Stimulated activated CD4-positive, alpha-beta T cell treated with anti-CD3 and anti-CD28 coated beads, TNF-alpha, amount 100 ng/mL, for 4 hours (primary cell): ENCODE measurements at regions not wholly inside any gene's neighbourhood (a gene's known extent, or its start where the extent isn't known, plus 50 kb on each side); places are given as distances from the start of the nearest gene placed in this dataset.

Experiments used
- DNase-seq, 3 experiments: peaks; one replicate each; pipeline ENCODE4 v3.0.0-alpha.2; 2020; ENCODE audit warnings: low read depth in 3 of 3

DNA sequence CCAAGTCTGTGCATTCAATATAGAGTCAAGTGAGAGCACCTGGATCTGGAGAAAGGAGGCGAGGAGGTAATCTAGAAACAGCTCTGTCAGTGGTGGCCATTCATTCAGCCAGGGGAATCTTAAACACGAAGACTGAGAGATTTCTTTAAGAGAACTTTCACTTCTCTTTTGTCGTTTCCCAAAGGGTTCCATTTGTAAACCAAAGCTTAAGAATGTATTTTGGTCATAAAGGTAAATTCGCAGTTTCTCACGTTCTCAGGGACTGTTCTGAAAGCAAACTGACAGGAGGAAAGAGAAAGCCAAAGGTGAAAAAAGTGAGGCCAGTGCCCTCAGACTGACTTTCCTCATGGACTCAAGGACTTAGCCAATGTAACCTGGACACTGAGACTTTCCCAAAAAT lies 513.5 kb downstream of the CMPK2 start:
- no peak for DNase-seq

- DNase-seq: no peak
Observed at GRCh38 chr2:6352906-6353515, 512.7 kb downstream of the CMPK2 start.

GRCh38 chr2:6353669-6354068 lies 512.0 kb downstream of the CMPK2 start:
- DNase-seq: no peak

- no peak for DNase-seq
Observed at GRCh38 chr2:6354546-6354945, 511.2 kb downstream of the CMPK2 start.

DNA sequence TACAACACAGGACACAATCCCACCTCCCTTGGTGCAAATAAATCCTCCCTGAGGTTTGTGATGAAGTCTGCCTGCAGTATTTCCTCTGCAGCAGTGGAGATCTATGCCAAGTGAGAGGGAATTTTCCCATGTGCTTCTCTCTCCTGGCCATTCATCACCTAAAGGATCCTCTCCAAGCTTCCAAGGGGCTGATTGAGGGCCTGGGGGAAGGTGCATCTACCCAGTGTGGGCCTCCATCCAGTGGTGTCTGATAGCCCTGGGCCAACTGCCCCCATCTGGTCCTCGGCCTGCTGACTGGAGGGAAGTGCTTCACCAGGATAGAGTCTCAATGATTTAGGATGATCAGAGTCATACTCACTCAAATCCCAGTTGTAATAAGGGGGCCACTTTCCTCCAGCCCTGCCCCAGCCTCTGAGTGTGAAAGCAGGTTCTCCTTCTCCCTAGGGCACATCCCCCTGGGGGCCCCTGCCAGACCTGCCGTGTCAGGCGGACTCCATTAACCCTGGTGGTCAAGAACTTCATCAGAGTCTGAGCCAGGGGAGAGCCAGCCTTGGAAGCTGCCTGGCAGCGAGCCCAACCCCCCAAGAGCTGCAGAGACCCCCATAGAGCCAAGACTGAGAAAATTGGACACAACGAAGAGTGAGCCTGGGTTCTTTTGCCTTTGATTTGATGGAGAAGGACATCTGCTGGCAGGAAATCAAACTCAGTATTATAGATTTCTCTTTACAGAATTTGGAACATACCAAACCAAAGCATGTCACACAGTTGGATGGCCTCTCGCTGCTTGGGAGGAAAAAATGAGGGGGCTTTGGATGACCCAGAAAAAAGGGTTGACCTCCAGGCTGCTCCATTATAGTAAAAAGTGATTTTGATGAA lies 509.6 kb downstream of the CMPK2 start:
- DNase-seq: no peak

- no peak for DNase-seq
Observed at GRCh38 chr2:6358546-6358945, 507.2 kb downstream of the CMPK2 start.

DNA sequence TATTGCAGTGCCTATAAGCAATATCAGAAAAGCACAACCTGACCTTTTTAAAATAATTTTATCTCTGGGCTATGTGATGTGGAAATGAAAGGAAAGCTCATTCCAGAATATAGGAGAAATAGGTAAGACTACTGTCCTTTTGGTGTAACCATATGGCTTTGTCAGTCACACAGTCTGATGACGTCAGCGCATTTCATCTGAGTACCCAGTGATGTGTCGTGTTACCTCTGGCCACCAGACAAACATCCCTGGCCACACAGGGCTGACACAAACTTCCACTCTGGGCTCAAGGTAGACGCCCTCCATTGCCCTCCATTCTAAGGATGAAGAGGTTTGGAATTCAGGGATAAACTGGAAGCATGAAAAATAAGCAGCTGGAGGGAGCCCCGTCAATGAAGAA lies 506.7 kb downstream of the CMPK2 start:
- no peak for DNase-seq

DNA sequence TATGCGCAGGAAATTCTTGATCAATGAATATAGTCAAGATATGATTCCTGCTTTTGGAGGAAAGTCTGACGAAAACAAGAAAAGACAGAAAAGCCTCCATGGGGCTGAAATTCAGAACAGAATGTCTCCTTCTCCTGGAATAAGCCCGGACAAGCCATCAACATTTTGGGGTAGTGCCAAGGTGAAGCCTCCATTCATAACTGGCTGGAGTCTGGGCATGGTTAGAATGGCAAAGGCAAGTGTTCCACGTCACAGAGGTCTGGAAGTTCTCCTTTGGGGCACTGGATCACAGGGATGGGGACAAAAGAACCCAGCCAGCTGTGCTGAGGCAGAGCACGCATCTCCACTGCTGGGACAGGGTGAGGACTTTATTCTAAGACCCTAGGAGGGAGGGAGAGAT lies 505.7 kb downstream of the CMPK2 start:
- DNase-seq: no peak

DNA sequence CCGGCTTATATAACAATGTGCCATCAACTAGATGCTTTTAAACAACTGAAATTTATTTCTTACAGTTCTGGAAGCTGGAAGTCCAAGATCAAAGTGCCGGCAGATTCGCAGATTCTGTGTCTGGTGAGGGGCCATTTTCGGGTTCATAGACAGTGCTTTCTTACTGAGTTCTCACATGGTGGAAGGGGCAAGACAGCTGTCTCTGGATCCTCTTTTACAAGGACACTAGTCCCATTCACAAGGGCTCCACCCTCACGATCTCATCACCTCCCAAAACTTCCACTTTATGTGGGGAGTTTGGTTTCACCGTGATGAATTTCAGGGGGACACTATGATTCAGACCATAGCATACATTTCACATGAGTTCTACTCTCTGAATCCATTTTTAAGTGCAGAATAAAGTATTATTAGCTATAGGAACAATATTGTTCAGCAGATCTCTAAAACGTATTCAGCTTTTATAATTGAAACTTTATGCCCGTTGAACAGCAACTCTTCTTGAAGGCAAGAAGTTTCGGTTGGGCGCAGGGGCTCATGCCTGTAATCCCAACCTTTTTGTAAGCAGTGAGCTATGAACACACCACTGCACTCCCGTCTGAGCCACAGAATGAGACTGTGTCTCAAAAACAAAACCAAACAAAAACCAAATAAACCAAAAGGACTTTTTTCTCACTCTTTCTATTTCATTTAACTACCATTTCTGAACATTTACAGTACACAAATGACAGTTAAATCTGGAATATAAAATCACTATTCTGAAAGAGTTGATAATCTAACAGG lies 502.8 kb downstream of the CMPK2 start:
- DNase-seq: no peak

DNA sequence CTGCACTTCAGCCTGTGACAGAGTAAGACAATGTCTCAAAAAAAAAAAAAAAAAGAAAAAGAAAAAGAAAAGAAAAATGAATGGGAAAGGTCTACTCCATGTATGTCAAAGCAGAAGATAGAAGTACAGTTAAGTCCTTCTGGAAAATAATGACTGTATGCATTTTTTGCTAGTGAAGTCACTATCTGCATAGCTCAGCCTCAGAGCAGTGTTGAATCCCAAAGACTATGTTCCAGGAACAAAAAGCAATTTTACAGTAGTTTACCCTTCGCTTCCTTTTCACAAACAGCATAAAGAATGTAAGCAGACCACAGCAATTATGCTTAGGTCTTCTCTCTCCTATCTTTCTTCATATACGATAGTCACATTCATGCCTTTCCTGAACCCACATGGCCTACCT lies 497.4 kb downstream of the CMPK2 start:
- DNase-seq: no peak

DNA sequence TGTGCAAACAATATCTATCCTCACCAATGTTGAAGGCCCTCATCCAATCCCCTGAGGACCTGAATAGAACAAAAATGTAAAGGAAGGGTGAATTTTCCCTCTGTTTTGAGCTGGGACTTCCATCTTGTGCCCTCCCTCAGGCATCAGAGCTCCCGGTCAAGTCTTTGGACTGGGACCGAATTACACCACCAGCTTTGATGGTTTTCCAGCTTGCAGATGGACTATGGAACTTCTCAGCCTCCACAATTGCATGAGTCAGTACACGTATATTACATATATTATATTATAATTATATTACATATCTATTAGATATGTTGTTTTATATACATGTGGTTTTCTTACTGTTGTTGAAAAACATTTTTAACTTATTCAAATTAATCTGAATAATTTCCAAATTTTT lies 496.4 kb downstream of the CMPK2 start:
- DNase-seq: no peak

DNA sequence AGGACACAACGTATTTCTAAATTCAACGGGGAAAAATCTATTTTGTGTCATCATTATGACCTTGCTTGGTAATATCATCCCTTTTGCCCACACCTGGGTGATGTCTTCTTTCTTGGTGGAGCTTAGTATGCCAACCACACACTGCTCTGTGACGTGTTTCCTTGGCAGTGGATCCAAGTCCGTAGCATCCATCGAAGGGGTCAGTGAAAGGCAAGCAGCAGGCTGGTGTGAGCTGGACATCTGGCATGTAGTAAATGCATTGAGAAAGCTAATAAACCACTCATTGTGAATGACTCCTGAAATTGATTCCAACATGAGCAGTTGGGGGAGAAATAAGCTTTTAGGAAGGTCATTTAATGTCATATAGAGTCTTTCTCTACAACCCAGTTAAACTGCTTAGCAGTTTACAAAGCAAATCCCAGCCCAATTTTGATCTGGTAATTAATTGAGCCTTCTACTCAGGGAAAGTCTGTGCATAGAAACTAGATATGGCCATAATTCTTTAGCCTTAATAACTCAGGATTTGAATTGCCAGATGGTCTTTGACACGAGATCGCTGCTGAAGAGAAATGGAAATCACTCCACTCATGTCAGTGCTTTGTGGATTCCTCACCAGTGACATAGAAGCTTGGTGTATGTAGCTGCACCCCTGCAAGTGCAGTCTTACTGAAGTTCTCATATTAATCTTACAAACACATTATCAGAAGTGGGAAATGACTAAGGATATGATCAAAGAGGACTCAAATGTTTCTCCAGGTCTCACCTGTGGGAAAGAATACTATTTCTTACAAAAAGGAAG lies 494.8 kb downstream of the CMPK2 start:
- DNase-seq: no peak

DNA sequence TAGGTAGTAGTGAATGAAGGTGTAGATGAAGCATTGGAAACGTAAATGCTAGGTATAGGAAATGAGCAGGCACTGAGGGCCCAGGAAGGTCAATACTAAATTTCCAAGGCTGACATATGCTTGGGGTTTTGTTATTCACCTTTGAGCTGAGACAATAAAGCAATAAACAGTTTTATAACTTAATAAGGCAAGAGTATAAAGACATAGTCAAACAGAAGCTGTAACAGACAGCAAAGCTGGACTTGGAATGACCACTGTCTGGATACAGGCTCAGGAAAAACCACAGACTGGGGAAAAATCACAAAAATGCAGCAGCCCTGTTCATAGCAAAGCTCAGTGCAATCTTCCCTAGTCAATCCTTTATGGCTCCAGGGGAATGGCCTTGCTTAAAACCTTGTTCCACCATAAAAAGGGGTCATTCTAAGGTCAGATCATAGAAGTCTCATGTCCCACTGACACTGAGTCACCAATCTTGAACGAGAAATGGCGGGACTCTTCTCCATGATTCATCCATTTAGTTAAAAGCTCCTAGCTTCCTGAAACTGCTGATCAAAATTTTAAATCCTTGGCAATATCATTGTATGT lies 493.3 kb downstream of the CMPK2 start:
- no peak for DNase-seq

GRCh38 chr2:6381326-6381725 lies 484.4 kb downstream of the CMPK2 start:
- no peak for DNase-seq

DNA sequence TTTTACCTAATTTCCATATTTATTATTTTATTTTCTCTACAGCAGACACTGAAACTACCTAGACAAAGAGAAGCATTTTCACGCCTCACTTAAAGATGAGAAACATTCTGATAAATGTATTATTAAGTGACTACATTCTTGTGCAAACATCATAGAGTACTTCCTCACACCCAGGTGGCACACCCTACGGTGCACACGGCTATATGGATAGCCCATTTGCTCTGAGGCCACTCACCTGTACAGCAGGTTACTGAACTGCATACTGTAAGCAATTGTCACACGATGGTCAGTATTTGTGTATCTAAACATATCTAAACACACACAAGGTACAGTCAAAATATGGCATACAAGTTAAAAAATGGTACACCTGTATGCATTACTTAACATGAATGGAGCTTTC lies 481.4 kb downstream of the CMPK2 start:
- DNase-seq: no peak

DNA sequence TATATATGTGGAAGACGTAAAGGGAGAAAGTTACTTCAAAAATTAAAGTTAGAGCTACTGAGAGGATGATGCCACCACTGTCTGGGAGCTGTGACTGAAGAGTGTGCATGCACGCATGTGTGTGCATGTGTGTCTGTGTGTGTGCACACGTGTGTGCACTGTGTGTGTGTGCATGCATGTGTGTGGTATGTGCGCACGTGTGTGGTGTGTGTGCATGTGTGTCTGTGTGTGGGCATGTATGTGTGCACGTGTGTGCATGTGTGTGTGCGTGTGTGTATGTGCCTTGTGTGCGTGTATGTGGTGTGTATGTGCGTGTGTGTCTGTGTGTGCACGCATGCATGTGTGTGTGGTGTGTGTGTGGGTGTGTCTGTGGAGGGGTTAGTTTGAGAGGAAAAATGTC lies 473.4 kb downstream of the CMPK2 start:
- no peak for DNase-seq

GRCh38 chr2:6392966-6393365 lies 472.7 kb downstream of the CMPK2 start:
- no peak for DNase-seq

DNA sequence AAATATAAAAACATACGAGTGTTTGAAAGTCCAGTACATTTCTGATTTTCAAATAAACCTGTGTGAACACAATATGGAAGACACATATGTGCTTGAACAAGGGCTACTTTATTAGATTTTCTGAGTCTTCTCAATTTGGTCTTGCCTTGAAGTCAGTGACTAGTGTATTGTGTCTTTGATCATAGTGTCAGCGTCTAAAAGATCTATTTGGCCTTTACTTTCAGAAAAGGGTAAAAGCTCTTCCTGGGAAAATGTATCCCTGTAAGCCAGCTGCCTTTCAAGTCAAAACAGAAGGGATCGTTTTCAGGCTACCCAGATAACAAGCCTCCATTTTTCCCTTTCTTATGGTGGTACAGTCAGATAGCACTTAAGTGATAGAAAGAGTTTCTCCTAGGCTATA lies 471.9 kb downstream of the CMPK2 start:
- DNase-seq: no peak

GRCh38 chr2:6394276-6394675 lies 471.4 kb downstream of the CMPK2 start:
- no peak for DNase-seq

DNA sequence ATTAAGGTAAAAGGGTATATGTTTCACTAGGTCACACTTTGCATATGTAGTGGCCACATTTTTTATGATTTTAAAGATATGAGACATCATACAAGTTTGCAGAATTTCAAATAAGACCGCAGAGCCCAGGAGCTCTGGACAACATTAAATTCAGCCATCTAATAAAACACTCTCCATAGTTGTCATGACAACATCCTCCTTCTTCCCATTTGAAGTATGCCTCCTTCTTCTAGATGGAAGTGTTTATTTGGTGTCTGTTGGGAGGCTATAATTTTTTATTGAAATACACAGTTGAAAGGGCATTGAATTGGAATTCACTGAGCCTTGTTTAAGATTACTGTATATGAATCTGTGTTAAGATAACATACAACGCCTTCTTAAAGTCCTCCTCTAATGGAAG lies 467.3 kb downstream of the CMPK2 start:
- no peak for DNase-seq

DNA sequence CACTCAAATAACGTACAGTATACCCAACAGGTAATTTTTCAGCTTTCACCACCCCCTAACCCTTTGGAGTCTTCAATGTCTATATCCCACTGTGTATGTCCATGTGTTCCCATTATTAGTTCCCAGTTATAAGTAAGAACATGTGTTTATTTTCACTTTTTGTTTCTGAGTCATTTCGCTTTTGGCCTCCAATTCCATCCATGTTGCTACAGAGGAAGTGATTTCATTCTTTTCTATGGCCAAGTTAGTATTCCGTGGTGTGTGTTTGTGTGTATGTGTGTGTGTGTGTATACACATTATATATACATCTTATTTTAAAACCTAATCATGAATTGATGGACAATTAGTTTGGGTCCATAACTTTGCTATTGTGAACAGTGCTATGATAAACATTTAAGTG lies 464.4 kb downstream of the CMPK2 start:
- DNase-seq: no peak

- DNase-seq: no peak
Observed at GRCh38 chr2:6408057-6408456, 457.6 kb downstream of the CMPK2 start.
